Central memory CD8-positive, alpha-beta T cell (primary cell): ENCODE measurements at regions not wholly inside any gene's neighbourhood (a gene's known extent, or its start where the extent isn't known, plus 50 kb on each side); places are given as distances from the start of the nearest gene placed in this dataset.
A peak's percentile ranks its signal among the peaks of the same experiment; 100 is the strongest.
"Not testable (repeated sequence)": the region's sequence is repeated elsewhere in the genome, so short reads cannot be mapped to it uniquely, and the experiment has no call there.

Source experiments
- ATAC-seq: fragments of 150-1000 bp; cut with Tn5 transposase; replicated peaks from 2 replicates; pipeline ENCODE4 v1.10.0; 2022; ENCODE audit warnings: mild to moderate bottlenecking, moderate FRiP score, moderate number of reproducible peaks; ENCODE audit not compliant: poor library complexity, severe bottlenecking; ENCODE audit errors: extremely low read depth
- DNase-seq, 2 donors: peaks; one replicate each; pipeline ENCODE4 v3.0.0; 2021; ENCODE audit warnings: low spot score in 2 of 2
- H3K27ac Mint-ChIP-seq: one replicate; pipeline ENCODE4 v1.8.0; 2022; ENCODE audit warnings: low read depth, mild to moderate bottlenecking, moderate library complexity, mixed read lengths
- H3K27me3 Mint-ChIP-seq: one replicate; pipeline ENCODE4 v1.8.0; 2022; ENCODE audit warnings: mixed read lengths
- H3K36me3 Mint-ChIP-seq: one replicate; pipeline ENCODE4 v1.8.0; 2022; ENCODE audit warnings: mild to moderate bottlenecking, moderate library complexity, mixed read lengths; ENCODE audit not compliant: insufficient read depth
- H3K4me1 Mint-ChIP-seq: one replicate; pipeline ENCODE4 v1.8.0; 2022; ENCODE audit warnings: mixed read lengths
- H3K4me3 Mint-ChIP-seq: one replicate; pipeline ENCODE4 v1.8.0; 2022; ENCODE audit warnings: mild to moderate bottlenecking, moderate library complexity, mixed read lengths
- H3K9me3 Mint-ChIP-seq: one replicate; pipeline ENCODE4 v1.8.0; 2022; ENCODE audit warnings: mixed read lengths

GRCh38 chr21:32920474-32920873 is 105.3 kb upstream of the OLIG2 start:
- Mint-ChIP-seq H3K9me3 (peaks cover 7% of the 10 kb centered on the region), H3K4me3 (no peak overlapping the region), H3K4me1 (peaks cover 24% of the 10 kb centered on the region), H3K27me3 (no peaks in the 10 kb centered on the region), H3K36me3 (no peaks in the 10 kb centered on the region), H3K27ac (no peak overlapping the region)
- ATAC-seq (no peak), DNase-seq (no peak)

GRCh38 chr21:32921632-32922230 is 104.0 kb upstream of the OLIG2 start:
- Mint-ChIP-seq H3K36me3 (no peaks in the 10 kb centered on the region), H3K27me3 (no peaks in the 10 kb centered on the region), H3K4me1 (peaks cover 11% of the 10 kb centered on the region), H3K4me3 (no peak overlapping the region), H3K9me3 (peaks cover 7% of the 10 kb centered on the region), H3K27ac (no peak overlapping the region)
- DNase-seq (peak in 1 of 2 donors; percentile 18), ATAC-seq (no peak)

GRCh38 chr21:32925098-32925497 is 100.6 kb upstream of the OLIG2 start:
- Mint-ChIP-seq H3K36me3 (no peaks in the 10 kb centered on the region), H3K27me3 (no peaks in the 10 kb centered on the region), H3K9me3 (peaks cover 7% of the 10 kb centered on the region), H3K27ac (no peak overlapping the region), H3K4me3 (no peak overlapping the region), H3K4me1 (peaks cover 19% of the 10 kb centered on the region)
- ATAC-seq, result no peak
- DNase-seq, result no peak

- no peak for DNase-seq
- ATAC-seq, result peak; percentile 13
- H3K4me3 Mint-ChIP-seq, result peak overlapping the region; percentile 43
Observed at GRCh38 chr21:32929633-32930038, 96.1 kb upstream of the OLIG2 start.

GRCh38 chr21:32930673-32931072 is 95.1 kb upstream of the OLIG2 start:
- no peaks in the 10 kb centered on the region for H3K27me3 Mint-ChIP-seq
- H3K4me3 Mint-ChIP-seq, result peak overlapping the region; percentile 25
- DNase-seq (no peak), ATAC-seq (no peak)
- no peaks in the 10 kb centered on the region for H3K9me3 Mint-ChIP-seq
- peaks cover 36% of the 10 kb centered on the region for H3K4me1 Mint-ChIP-seq
- peak overlapping the region; percentile 56 for H3K27ac Mint-ChIP-seq
- H3K36me3 Mint-ChIP-seq, result peaks cover 5% of the 10 kb centered on the region

More at GRCh38 chr21:32929633-32930038, 96.1 kb upstream of the OLIG2 start:
- Mint-ChIP-seq H3K36me3 (peaks cover 5% of the 10 kb centered on the region), H3K27ac (peak overlapping the region; percentile 56), H3K9me3 (peaks cover 4% of the 10 kb centered on the region), H3K27me3 (no peaks in the 10 kb centered on the region), H3K4me1 (peaks cover 36% of the 10 kb centered on the region)

- H3K27me3 Mint-ChIP-seq, result not testable (repeated sequence)
Observed at GRCh38 chr21:32934068-32934467, 91.7 kb upstream of the OLIG2 start.

GRCh38 chr21:32934829-32935228 is 90.9 kb upstream of the OLIG2 start:
- DNase-seq, result no peak
- no peaks in the 10 kb centered on the region for H3K9me3 Mint-ChIP-seq
- H3K36me3 Mint-ChIP-seq, result peaks cover 5% of the 10 kb centered on the region
- H3K27ac Mint-ChIP-seq, result no peak overlapping the region
- H3K4me3 Mint-ChIP-seq, result no peak overlapping the region
- no peak for ATAC-seq
- no peaks in the 10 kb centered on the region for H3K27me3 Mint-ChIP-seq
- H3K4me1 Mint-ChIP-seq, result peaks cover 25% of the 10 kb centered on the region

More at GRCh38 chr21:32934068-32934467, 91.7 kb upstream of the OLIG2 start:
- not testable (repeated sequence) for H3K27ac Mint-ChIP-seq, H3K4me3 Mint-ChIP-seq, H3K9me3 Mint-ChIP-seq, DNase-seq, H3K36me3 Mint-ChIP-seq, ATAC-seq
- peaks cover 31% of the 10 kb centered on the region for H3K4me1 Mint-ChIP-seq

- DNase-seq (peak; percentile 16 to 18), ATAC-seq (no peak)
- Mint-ChIP-seq H3K9me3 (no peaks in the 10 kb centered on the region), H3K4me3 (no peak overlapping the region), H3K27ac (no peak overlapping the region), H3K4me1 (peaks cover 5% of the 10 kb centered on the region), H3K36me3 (no peaks in the 10 kb centered on the region), H3K27me3 (no peaks in the 10 kb centered on the region)
Observed at GRCh38 chr21:32940079-32941014, 85.4 kb upstream of the OLIG2 start.

GRCh38 chr21:32941263-32941662 is 84.5 kb upstream of the OLIG2 start:
- Mint-ChIP-seq H3K9me3 (no peaks in the 10 kb centered on the region), H3K36me3 (no peaks in the 10 kb centered on the region), H3K27ac (no peak overlapping the region), H3K4me1 (peaks cover 5% of the 10 kb centered on the region), H3K27me3 (no peaks in the 10 kb centered on the region), H3K4me3 (no peak overlapping the region)
- DNase-seq (no peak), ATAC-seq (no peak)

GRCh38 chr21:32946654-32947053 is 79.1 kb upstream of the OLIG2 start:
- peaks cover 4% of the 10 kb centered on the region for H3K4me1 Mint-ChIP-seq
- ATAC-seq, result no peak
- H3K36me3 Mint-ChIP-seq, result no peaks in the 10 kb centered on the region
- H3K27ac Mint-ChIP-seq, result no peak overlapping the region
- H3K4me3 Mint-ChIP-seq, result no peak overlapping the region
- no peak for DNase-seq
- no peaks in the 10 kb centered on the region for H3K27me3 Mint-ChIP-seq
- H3K9me3 Mint-ChIP-seq, result no peaks in the 10 kb centered on the region

GRCh38 chr21:32947736-32948135 is 78.0 kb upstream of the OLIG2 start:
- ATAC-seq (no peak), DNase-seq (no peak)
- no peak overlapping the region for H3K27ac Mint-ChIP-seq
- H3K36me3 Mint-ChIP-seq, result no peaks in the 10 kb centered on the region
- H3K4me1 Mint-ChIP-seq, result peaks cover 4% of the 10 kb centered on the region
- no peaks in the 10 kb centered on the region for H3K9me3 Mint-ChIP-seq
- no peak overlapping the region for H3K4me3 Mint-ChIP-seq
- H3K27me3 Mint-ChIP-seq, result peaks cover 7% of the 10 kb centered on the region

- no peak for DNase-seq
- Mint-ChIP-seq H3K27ac (no peak overlapping the region), H3K36me3 (no peaks in the 10 kb centered on the region), H3K27me3 (peaks cover 26% of the 10 kb centered on the region), H3K4me1 (peaks cover 4% of the 10 kb centered on the region), H3K4me3 (no peak overlapping the region), H3K9me3 (no peaks in the 10 kb centered on the region)
- ATAC-seq, result no peak
Observed at GRCh38 chr21:32949701-32950100, 76.0 kb upstream of the OLIG2 start.

GRCh38 chr21:32951041-32951440 is 74.7 kb upstream of the OLIG2 start:
- Mint-ChIP-seq H3K36me3 (no peaks in the 10 kb centered on the region), H3K27ac (no peak overlapping the region), H3K4me3 (no peak overlapping the region), H3K27me3 (peaks cover 40% of the 10 kb centered on the region), H3K9me3 (no peaks in the 10 kb centered on the region), H3K4me1 (peaks cover 11% of the 10 kb centered on the region)
- DNase-seq, result no peak
- no peak for ATAC-seq
